Kidney epithelial cell (primary cell): ENCODE measurements at regions not wholly inside any gene's neighbourhood (a gene's known extent, or its start where the extent isn't known, plus 50 kb on each side); places are given as distances from the start of the nearest gene placed in this dataset.

ENCODE experiments used
- DNase-seq: peaks from one replicate; pipeline ENCODE4 v3.0.0-alpha.2; 2010; ENCODE audit warnings: low read depth
- H3K27me3 ChIP-seq: 2 replicates; pipeline ENCODE4 v1.6.0; 2011; ENCODE audit warnings: low read length; ENCODE audit not compliant: control insufficient read depth, insufficient read depth
- H3K36me3 ChIP-seq: 2 replicates; pipeline ENCODE4 v1.5.1; 2011; ENCODE audit warnings: low read length; ENCODE audit not compliant: control insufficient read depth, insufficient read depth
- H3K4me3 ChIP-seq: 2 replicates; pipeline ENCODE4 v1.5.1; 2011; ENCODE audit warnings: low read depth, mild to moderate bottlenecking, control low read depth, low read length
- TF ChIP-seq, protein P1 (sequence below): IDR thresholded peaks from 2 replicates; pipeline ENCODE4 v1.5.1; 2011; ENCODE audit warnings: mild to moderate bottlenecking, moderate library complexity, low read length, control low read depth, inconsistent platforms; ENCODE audit not compliant: insufficient read depth, poor library complexity, severe bottlenecking

DNA sequence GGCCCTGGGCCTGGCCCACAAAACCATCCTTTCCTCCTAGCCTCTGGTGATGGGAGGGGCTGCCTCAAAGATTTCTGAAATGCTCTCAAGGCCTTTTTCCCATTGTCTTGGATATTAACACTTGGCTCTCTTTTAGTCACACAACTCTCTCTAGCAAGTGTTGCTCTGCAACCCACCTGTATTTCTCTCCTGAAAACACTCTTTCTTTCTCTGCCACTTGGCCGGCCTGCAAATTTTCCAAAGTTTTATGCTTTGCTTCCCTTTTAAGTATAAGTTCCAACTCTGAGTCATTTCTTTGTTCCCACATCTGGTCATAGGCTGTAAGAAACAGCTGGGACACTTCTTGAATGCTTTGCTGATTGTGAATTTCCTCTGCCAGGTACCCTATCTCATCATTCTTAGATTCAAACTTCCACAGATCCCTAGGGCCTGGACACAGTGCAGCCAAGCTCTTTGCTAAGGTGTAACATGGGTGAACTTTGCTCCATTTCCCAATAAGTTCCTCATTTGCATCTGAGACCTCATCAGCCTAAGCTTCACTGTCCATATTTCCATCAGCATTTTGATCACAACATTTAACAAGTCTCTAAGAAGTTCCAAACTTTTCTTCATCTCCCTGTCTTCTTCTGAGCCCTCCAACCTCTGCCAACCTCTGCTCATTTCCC is 93.8 kb downstream of the TRIM29 start:
- Histone ChIP-seq H3K27me3 (no peaks in the 10 kb centered on the region), H3K36me3 (no peaks in the 10 kb centered on the region), H3K4me3 (no peak overlapping the region)
- DNase-seq, result no peak
- TF ChIP-seq, protein P1, sequence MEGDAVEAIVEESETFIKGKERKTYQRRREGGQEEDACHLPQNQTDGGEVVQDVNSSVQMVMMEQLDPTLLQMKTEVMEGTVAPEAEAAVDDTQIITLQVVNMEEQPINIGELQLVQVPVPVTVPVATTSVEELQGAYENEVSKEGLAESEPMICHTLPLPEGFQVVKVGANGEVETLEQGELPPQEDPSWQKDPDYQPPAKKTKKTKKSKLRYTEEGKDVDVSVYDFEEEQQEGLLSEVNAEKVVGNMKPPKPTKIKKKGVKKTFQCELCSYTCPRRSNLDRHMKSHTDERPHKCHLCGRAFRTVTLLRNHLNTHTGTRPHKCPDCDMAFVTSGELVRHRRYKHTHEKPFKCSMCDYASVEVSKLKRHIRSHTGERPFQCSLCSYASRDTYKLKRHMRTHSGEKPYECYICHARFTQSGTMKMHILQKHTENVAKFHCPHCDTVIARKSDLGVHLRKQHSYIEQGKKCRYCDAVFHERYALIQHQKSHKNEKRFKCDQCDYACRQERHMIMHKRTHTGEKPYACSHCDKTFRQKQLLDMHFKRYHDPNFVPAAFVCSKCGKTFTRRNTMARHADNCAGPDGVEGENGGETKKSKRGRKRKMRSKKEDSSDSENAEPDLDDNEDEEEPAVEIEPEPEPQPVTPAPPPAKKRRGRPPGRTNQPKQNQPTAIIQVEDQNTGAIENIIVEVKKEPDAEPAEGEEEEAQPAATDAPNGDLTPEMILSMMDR, result no peak

DNA sequence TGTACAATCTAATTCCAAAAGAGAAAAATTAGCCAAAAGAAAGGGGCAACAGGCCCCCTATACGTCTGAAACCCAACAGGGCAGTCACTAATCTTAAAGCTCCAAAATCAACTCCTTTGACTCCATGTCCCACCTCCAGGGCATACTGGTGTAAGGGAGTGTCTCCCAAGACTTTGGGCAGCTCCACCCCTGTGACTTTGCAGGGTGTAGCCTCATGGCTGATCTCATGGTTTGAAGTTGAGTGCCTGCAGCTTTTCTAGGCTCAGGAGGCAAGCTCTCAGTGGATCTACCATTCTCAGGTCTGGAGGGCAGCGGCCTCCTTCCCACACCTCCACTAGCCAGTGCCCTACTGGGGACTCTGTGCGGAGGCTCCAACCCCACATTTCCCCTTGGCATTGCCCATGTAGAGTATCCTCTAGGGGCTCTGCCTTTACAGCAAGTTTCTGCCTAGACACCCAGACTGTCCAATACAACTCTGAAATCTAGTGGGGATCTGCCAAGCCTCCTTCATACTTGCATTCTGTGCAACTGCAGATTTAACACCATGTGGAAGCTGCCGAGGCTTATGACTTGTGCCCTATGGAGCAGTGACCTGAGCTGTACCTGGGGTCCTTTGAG is 94.5 kb downstream of the TRIM29 start:
- H3K4me3 ChIP-seq, result no peak overlapping the region
- no peaks in the 10 kb centered on the region for H3K36me3 ChIP-seq
- no peaks in the 10 kb centered on the region for H3K27me3 ChIP-seq
- TF ChIP-seq, protein P1, result no peak
- DNase-seq, result no peak

DNA sequence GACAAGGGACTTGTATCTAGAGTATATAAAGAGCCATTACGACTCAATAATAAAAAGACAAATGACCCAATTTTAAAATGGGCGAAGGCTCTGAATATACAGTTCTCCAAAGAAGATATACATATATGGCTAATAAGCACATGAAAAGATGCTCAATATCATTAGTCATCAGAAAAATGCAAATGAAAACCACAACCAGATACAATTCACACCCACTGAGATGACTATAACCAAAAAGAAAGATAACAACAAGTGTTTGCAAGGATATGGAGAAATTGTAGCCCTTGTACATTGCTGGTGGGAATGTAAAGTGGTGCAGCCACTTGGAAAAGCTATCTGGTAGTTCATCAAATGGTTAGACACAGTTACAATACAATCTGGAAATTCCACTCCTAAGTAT is 96.3 kb downstream of the TRIM29 start:
- H3K4me3 ChIP-seq, result no peak overlapping the region
- H3K36me3 ChIP-seq, result no peaks in the 10 kb centered on the region
- TF ChIP-seq, protein P1, result no peak
- DNase-seq, result no peak
- no peaks in the 10 kb centered on the region for H3K27me3 ChIP-seq

DNA sequence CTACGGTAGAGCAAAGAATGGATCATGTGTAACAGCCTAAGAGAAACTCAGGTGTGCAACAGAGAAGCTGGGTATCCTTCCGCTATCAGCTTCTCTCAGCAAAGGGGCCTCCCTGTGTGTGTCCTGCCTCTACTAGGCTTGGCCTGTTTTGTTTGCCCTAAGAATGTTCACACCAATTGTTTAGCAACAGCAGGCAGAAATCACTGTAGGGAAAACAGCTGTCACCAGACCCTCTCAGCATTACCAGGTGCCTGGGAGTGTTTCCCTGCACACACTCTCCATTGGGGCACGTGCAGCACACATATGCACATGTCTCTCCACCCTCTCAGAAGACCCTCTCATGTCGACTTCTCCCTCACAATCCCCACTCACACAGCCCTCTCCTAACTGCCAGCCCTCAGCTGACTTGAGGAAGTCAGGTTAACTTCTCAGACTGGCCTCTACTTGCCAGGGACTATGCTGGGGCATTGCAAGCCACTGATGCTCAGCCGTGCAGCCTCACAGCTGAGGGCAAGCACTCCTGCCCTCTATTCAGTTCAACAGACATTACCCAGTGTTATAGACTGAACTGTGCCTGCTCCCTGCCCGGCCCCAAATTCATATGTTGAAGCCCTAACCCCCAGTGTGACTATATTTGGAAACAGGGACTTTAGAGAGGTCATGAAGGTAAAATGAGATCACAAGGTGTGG is 97.6 kb downstream of the TRIM29 start:
- DNase-seq, result no peak
- H3K27me3 ChIP-seq, result no peaks in the 10 kb centered on the region
- TF ChIP-seq, protein P1, result no peak
- H3K36me3 ChIP-seq, result no peaks in the 10 kb centered on the region
- no peak overlapping the region for H3K4me3 ChIP-seq

DNA sequence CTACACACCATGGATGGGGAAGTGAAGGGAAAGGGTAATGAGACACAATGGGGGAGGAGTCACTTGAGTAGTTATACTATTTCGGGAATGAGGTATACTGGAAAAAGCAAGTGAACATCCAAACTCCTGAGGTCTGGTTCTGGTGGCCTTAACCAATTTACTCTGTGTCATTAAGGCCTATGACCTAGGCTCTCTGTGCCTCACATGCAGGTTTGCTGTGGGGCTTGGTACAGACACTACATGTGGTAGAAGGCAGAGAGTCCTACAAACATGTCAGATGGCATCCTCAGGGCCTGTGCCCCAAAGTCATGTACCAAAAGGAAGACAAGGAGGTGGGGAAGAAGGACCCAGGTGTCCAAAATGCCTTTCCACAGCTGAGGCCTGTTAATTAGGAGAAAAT is 98.9 kb downstream of the TRIM29 start:
- TF ChIP-seq, protein P1, result no peak
- H3K4me3 ChIP-seq, result no peak overlapping the region
- no peaks in the 10 kb centered on the region for H3K36me3 ChIP-seq
- DNase-seq, result no peak
- H3K27me3 ChIP-seq, result no peaks in the 10 kb centered on the region
